OCI-LY7 (cell line): ENCODE measurements at regions not wholly inside any gene's neighbourhood (a gene's known extent, or its start where the extent isn't known, plus 50 kb on each side); places are given as distances from the start of the nearest gene placed in this dataset.

Source experiments
- BruUV-seq: library from RNA; stranded (reverse); fragments of 400-500 nt; replicated peaks from 2 replicates; lab custom pipeline; 2021; lab: Mats Ljungman, UMichigan
- CTCF ChIA-PET: fragments of 300-600 bp; sonication (Branson Sonifier 250); formaldehyde crosslinking; loops from one replicate; lab custom pipeline; 2022; ENCODE audit warnings: antibody characterized with exemption; ENCODE audit not compliant: unreplicated experiment; lab: Charles Lee
- POLR2A ChIA-PET: fragments of 300-600 bp; sonication (Branson Sonifier 250); formaldehyde crosslinking; loops from one replicate; lab custom pipeline; 2022; ENCODE audit warnings: antibody characterized with exemption; lab: Charles Lee
- DNase-seq: peaks from one replicate; pipeline ENCODE4 v3.0.0-alpha.2; 2015; ENCODE audit warnings: low spot score
- H2AFZ ChIP-seq: fragments of 200-600 bp; sonication (generic), shearing (Covaris generic); 2 replicates; pipeline ENCODE4 v1.6.1; 2014; ENCODE audit warnings: mild to moderate bottlenecking, antibody characterized with exemption, low read length, moderate library complexity
- H3K27ac ChIP-seq: fragments of 200-600 bp; sonication (generic); 2 replicates; pipeline ENCODE4 v1.5.1; 2014; ENCODE audit warnings: mixed run types, low read depth, mild to moderate bottlenecking, moderate library complexity, low read length, inconsistent platforms; ENCODE audit not compliant: poor library complexity, severe bottlenecking
- H3K36me3 ChIP-seq: fragments of 200-600 bp; sonication (generic); 2 replicates; pipeline ENCODE4 v1.6.1; 2014; ENCODE audit warnings: mild to moderate bottlenecking, antibody characterized with exemption, low read length, moderate library complexity, mixed read lengths; ENCODE audit not compliant: insufficient read depth
- H3K4me1 ChIP-seq: fragments of 200-600 bp; sonication (generic); 2 replicates; pipeline ENCODE4 v1.5.1; 2014; ENCODE audit warnings: mild to moderate bottlenecking, low read length; ENCODE audit not compliant: insufficient read depth, poor library complexity, severe bottlenecking
- H3K4me2 ChIP-seq: fragments of 200-600 bp; sonication (generic); 2 replicates; pipeline ENCODE4 v1.6.1; 2014; ENCODE audit warnings: mild to moderate bottlenecking, low read length
- H3K4me3 ChIP-seq: fragments of 200-600 bp; sonication (generic); 2 replicates; pipeline ENCODE4 v1.5.1; 2014; ENCODE audit warnings: mild to moderate bottlenecking, low read depth, low read length; ENCODE audit not compliant: poor library complexity, severe bottlenecking
- H3K79me2 ChIP-seq: fragments of 200-600 bp; sonication (generic); 2 replicates; pipeline ENCODE4 v1.6.1; 2016; ENCODE audit warnings: low read depth, mild to moderate bottlenecking, low read length, moderate library complexity, mixed read lengths; ENCODE audit not compliant: insufficient read depth
- H3K9me2 ChIP-seq: fragments of 200-600 bp; sonication (generic); 2 replicates; pipeline ENCODE4 v1.6.1; 2016; ENCODE audit warnings: mild to moderate bottlenecking, low read length, mixed read lengths; ENCODE audit not compliant: insufficient read depth
- H3K9me3 ChIP-seq: fragments of 200-600 bp; sonication (generic); 2 replicates; pipeline ENCODE4 v1.6.1; 2014; ENCODE audit warnings: mild to moderate bottlenecking, mixed run types, low read length, mixed read lengths
- H4K20me1 ChIP-seq: fragments of 200-600 bp; sonication (generic); 2 replicates; pipeline ENCODE4 v1.6.1; 2014; ENCODE audit warnings: mild to moderate bottlenecking, antibody characterized with exemption, low read length, moderate library complexity, mixed read lengths; ENCODE audit not compliant: insufficient read depth
- EZH2phosphoT487 ChIP-seq: fragments of 200-600 bp; sonication (generic); IDR thresholded peaks from 2 replicates; pipeline ENCODE4 v1.6.1; 2018; ENCODE audit warnings: low read depth, borderline replicate concordance, mild to moderate bottlenecking, mixed run types, antibody characterized with exemption, low read length, moderate library complexity, mixed read lengths
- intact Hi-C: fragments of 100-400 bp; cut with micrococcal nuclease; formaldehyde crosslinking; loops from one replicate; pipeline ENCODE4 v1.10.0; 2022; ENCODE audit not compliant: unreplicated experiment
- TF ChIP-seq, protein P1 (sequence below): fragments of 200-600 bp; sonication (generic); conservative IDR thresholded peaks from 2 replicates; pipeline ENCODE4 v1.5.1; 2014; ENCODE audit warnings: mild to moderate bottlenecking, antibody characterized with exemption, low read length, moderate library complexity, mixed read lengths

DNA sequence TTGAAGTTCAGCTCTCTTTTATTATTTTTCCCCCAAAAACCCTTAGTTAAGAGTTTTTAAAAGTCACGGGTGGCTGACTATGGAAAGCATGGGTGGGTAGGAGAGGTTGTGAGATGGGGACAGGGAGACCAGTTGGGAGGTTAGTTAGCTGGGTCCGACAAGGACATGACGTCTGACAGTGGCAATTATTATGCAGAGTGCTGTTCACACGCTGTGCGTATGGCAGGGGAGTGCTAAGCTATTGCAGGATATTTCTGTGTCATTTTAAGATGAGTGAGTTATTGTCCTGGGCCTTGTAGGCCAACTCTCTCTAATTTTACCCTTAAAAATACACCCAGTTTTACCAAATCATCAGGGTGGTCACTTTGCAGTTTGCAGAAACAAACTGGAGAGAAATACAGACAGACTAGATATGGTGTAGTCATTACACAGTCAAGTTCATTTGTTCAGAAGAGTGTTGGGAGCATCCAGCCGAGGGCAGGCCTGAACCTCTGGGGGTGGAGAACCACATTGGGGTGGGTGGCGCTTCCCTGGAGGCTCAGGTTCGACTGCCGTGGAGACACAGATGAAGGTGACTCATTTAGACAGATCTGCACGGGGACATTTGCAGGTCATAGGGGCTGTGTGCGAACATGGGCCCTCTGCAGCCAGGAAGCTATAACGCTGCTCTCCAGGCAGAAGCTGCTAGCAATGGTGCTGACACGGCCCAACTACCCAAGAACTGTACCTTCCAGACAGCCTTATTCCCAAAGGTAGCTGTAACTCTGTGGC is 307.6 kb downstream of the QKI start:
- POLR2A ChIA-PET, result interaction anchor here (1.1 to 4.2 kb wide), 4 partner anchors 12 to 21 kb away, joined by 3 to 38 read pairs (median 6); no protein-coding TSS in a partner anchor

GRCh38 chr6:163721435-163721834 is 306.9 kb downstream of the QKI start:
- Histone ChIP-seq H3K79me2 (no peaks in the 10 kb centered on the region), H3K4me3 (no peak overlapping the region), H3K4me2 (no peak overlapping the region), H4K20me1 (no peaks in the 10 kb centered on the region), H2AFZ (no peak overlapping the region; the same call in 1 of the 2 replicates), H3K4me1 (peaks cover 80% of the 10 kb centered on the region), H3K9me3 (no peaks in the 10 kb centered on the region), H3K9me2 (no peaks in the 10 kb centered on the region), H3K27ac (no peak overlapping the region), H3K36me3 (no peaks in the 10 kb centered on the region)
- no peak for DNase-seq
- intact Hi-C loops, result no loop called here
- CTCF ChIA-PET, result interaction anchor here (2.1 kb wide), 1 partner anchor 12 kb away, joined by 6 read pairs; no protein-coding TSS in a partner anchor
- no peak for TF ChIP-seq EZH2phosphoT487
- TF ChIP-seq, protein P1, sequence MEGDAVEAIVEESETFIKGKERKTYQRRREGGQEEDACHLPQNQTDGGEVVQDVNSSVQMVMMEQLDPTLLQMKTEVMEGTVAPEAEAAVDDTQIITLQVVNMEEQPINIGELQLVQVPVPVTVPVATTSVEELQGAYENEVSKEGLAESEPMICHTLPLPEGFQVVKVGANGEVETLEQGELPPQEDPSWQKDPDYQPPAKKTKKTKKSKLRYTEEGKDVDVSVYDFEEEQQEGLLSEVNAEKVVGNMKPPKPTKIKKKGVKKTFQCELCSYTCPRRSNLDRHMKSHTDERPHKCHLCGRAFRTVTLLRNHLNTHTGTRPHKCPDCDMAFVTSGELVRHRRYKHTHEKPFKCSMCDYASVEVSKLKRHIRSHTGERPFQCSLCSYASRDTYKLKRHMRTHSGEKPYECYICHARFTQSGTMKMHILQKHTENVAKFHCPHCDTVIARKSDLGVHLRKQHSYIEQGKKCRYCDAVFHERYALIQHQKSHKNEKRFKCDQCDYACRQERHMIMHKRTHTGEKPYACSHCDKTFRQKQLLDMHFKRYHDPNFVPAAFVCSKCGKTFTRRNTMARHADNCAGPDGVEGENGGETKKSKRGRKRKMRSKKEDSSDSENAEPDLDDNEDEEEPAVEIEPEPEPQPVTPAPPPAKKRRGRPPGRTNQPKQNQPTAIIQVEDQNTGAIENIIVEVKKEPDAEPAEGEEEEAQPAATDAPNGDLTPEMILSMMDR, result no peak
- BruUV-seq, result no TSS peak
- POLR2A ChIA-PET, result interaction anchor here (1.1 to 4.2 kb wide), 3 partner anchors 11 to 20 kb away, joined by 3 to 38 read pairs (median 8); no protein-coding TSS in a partner anchor

More for the DNA sequence above, 307.6 kb downstream of the QKI start:
- TF ChIP-seq EZH2phosphoT487, result no peak
- TF ChIP-seq, protein P1, result no peak
- H4K20me1 ChIP-seq, result no peaks in the 10 kb centered on the region
- H3K27ac ChIP-seq, result no peak overlapping the region
- H2AFZ ChIP-seq, result peak overlapping the region; percentile 70; the same call in 1 of the 2 replicates
- no peak for DNase-seq
- no peaks in the 10 kb centered on the region for H3K9me3 ChIP-seq
- H3K4me3 ChIP-seq, result no peak overlapping the region
- CTCF ChIA-PET, result interaction anchor here (2.1 kb wide), 1 partner anchor 13 kb away, joined by 6 read pairs; no protein-coding TSS in a partner anchor
- H3K9me2 ChIP-seq, result no peaks in the 10 kb centered on the region
- no peaks in the 10 kb centered on the region for H3K36me3 ChIP-seq
- BruUV-seq, result no TSS peak
- peaks cover 80% of the 10 kb centered on the region for H3K4me1 ChIP-seq
- intact Hi-C loops, result no loop called here
- H3K79me2 ChIP-seq, result no peaks in the 10 kb centered on the region
- H3K4me2 ChIP-seq, result peak overlapping the region; percentile 7
